HG03103 (cell line): ENCODE measurements at regions not wholly inside any gene's neighbourhood (a gene's known extent, or its start where the extent isn't known, plus 50 kb on each side); places are given as distances from the start of the nearest gene placed in this dataset.

Source experiments
- ATAC-seq: cut with Tn5 transposase; IDR thresholded peaks from one replicate; pipeline ENCODE4 v1.9.1; 2021; ENCODE audit warnings: low read depth; ENCODE audit not compliant: unreplicated experiment

- ATAC-seq = no peak
Measured at GRCh38 chr6:169831450-169832246, 80.2 kb downstream of the ERMARD start.
